Trophoblast cell (in vitro differentiated cells and primary cell): ENCODE measurements at regions not wholly inside any gene's neighbourhood (a gene's known extent, or its start where the extent isn't known, plus 50 kb on each side); places are given as distances from the start of the nearest gene placed in this dataset.

ENCODE experiments used
- DNase-seq, 2 donors: peaks; one replicate each; pipeline ENCODE4 v3.0.0-alpha.2; 2016
- H2AFZ ChIP-seq: 2 replicates; pipeline ENCODE4 v1.6.1; 2013; ENCODE audit warnings: low read length, moderate library complexity, mild to moderate bottlenecking; ENCODE audit not compliant: insufficient read depth, poor library complexity
- H2AK5ac ChIP-seq: 2 replicates; pipeline ENCODE4 v1.6.1; 2013; ENCODE audit warnings: mild to moderate bottlenecking, low read length
- H2BK120ac ChIP-seq: 2 replicates; pipeline ENCODE4 v1.6.1; 2013; ENCODE audit warnings: low read length, mild to moderate bottlenecking, moderate library complexity; ENCODE audit not compliant: insufficient read depth, poor library complexity
- H2BK12ac ChIP-seq: 2 replicates; pipeline ENCODE4 v1.6.1; 2013; ENCODE audit warnings: mild to moderate bottlenecking, low read length, moderate library complexity
- H2BK5ac ChIP-seq: 2 replicates; pipeline ENCODE4 v1.6.1; 2013; ENCODE audit warnings: low read length, low read depth, moderate library complexity, mild to moderate bottlenecking; ENCODE audit not compliant: poor library complexity
- H3K14ac ChIP-seq: 2 replicates; pipeline ENCODE4 v1.6.1; 2013; ENCODE audit warnings: mild to moderate bottlenecking, low read length
- H3K18ac ChIP-seq: 2 replicates; pipeline ENCODE4 v1.6.1; 2013; ENCODE audit warnings: mild to moderate bottlenecking, low read length
- H3K23ac ChIP-seq: 2 replicates; pipeline ENCODE4 v1.6.1; 2013; ENCODE audit warnings: low read length
- H3K27ac ChIP-seq: 2 replicates; pipeline ENCODE4 v1.5.1; 2013; ENCODE audit warnings: low read depth, mild to moderate bottlenecking, inconsistent platforms, low read length, moderate library complexity
- H3K27me3 ChIP-seq: 2 replicates; pipeline ENCODE4 v1.6.1; 2013; ENCODE audit warnings: inconsistent platforms, mild to moderate bottlenecking, low read length, moderate library complexity; ENCODE audit not compliant: insufficient read depth
- H3K36me3 ChIP-seq, 2 experiments: 1 replicate in 1 of 2; 2 replicates in 1 of 2; pipeline ENCODE4 v1.6.1; 2013; ENCODE audit warnings: low read length in 2 of 2, mild to moderate bottlenecking in 2 of 2, moderate library complexity in 1 of 2; ENCODE audit not compliant: insufficient read depth in 2 of 2, control insufficient read depth in 1 of 2
- H3K4ac ChIP-seq: 2 replicates; pipeline ENCODE4 v1.6.1; 2013; ENCODE audit warnings: low read depth, mild to moderate bottlenecking, low read length, moderate library complexity
- H3K4me1 ChIP-seq, 2 experiments: 1 replicate in 1 of 2; 2 replicates in 1 of 2; pipeline ENCODE4 v1.6.1; 2013; ENCODE audit warnings: low read length in 2 of 2, mild to moderate bottlenecking in 2 of 2, moderate library complexity in 1 of 2; ENCODE audit not compliant: insufficient read depth in 2 of 2, control insufficient read depth in 1 of 2
- H3K4me2 ChIP-seq: 2 replicates; pipeline ENCODE4 v1.6.1; 2013; ENCODE audit warnings: inconsistent platforms, mild to moderate bottlenecking, low read length, moderate library complexity
- H3K4me3 ChIP-seq: 2 replicates; pipeline ENCODE4 v1.5.1; 2013; ENCODE audit warnings: mild to moderate bottlenecking, low read depth, low read length, inconsistent platforms
- H3K79me1 ChIP-seq: one replicate; pipeline ENCODE4 v1.6.1; 2013; ENCODE audit warnings: low read length
- H3K79me2 ChIP-seq: 2 replicates; pipeline ENCODE4 v1.6.1; 2013; ENCODE audit warnings: low read length, mild to moderate bottlenecking; ENCODE audit not compliant: control insufficient read depth, insufficient read depth, poor library complexity
- H3K9ac ChIP-seq: 2 replicates; pipeline ENCODE4 v1.6.1; 2013; ENCODE audit warnings: mild to moderate bottlenecking, low read length
- H3K9me3 ChIP-seq: 2 replicates; pipeline ENCODE4 v1.6.1; 2013; ENCODE audit warnings: low read depth, mild to moderate bottlenecking, control low read depth, inconsistent platforms, low read length; ENCODE audit not compliant: insufficient read depth
- H4K12ac ChIP-seq: 2 replicates; pipeline ENCODE4 v1.6.1; 2013; ENCODE audit warnings: low read depth, mild to moderate bottlenecking, low read length, moderate library complexity
- H4K8ac ChIP-seq: 2 replicates; pipeline ENCODE4 v1.6.1; 2013; ENCODE audit warnings: low read depth, mild to moderate bottlenecking, low read length, moderate library complexity
- H4K91ac ChIP-seq: one replicate; pipeline ENCODE4 v1.6.1; 2013; ENCODE audit warnings: low read depth, mild to moderate bottlenecking, low read length, moderate library complexity
- WGBS: extraction: QIAGEN DNeasy Blood & Tissue Kit; methylation state at CpG from one replicate; pipeline ENCODE4 v1.1.7; 2013; ENCODE audit warnings: missing lambda C conversion rate; ENCODE audit not compliant: insufficient read length, insufficient coverage; ENCODE audit errors: extremely low coverage; 5-methylcytosine and 5-hydroxymethylcytosine counted together

- Histone ChIP-seq H3K27me3 (no peaks in the 10 kb centered on the region), H3K36me3 (no peaks in the 10 kb centered on the region), H4K8ac (no peak overlapping the region), H3K4ac (no peak overlapping the region), H2BK5ac (no peak overlapping the region), H2AFZ (no peak overlapping the region), H3K79me2 (no peaks in the 10 kb centered on the region), H2BK120ac (no peak overlapping the region), H4K12ac (no peak overlapping the region), H2AK5ac (no peak overlapping the region), H3K4me1 (no peaks in the 10 kb centered on the region), H3K4me3 (no peak overlapping the region), H2BK12ac (no peak overlapping the region), H3K79me1 (no peaks in the 10 kb centered on the region), H3K23ac (no peak overlapping the region), H3K9me3 (no peaks in the 10 kb centered on the region), H3K14ac (no peak overlapping the region), H3K27ac (no peak overlapping the region), H3K18ac (no peak overlapping the region), H3K9ac (no peak overlapping the region), H3K4me2 (no peak overlapping the region), H4K91ac (no peak overlapping the region)
- no CpG with 5 or more reads among the region's 1 CpG for WGBS
- no peak for DNase-seq
Measured at GRCh38 chr7:12157517-12157916, 53.6 kb upstream of the TMEM106B start.

GRCh38 chr7:12158334-12159060 is 52.6 kb upstream of the TMEM106B start:
- H3K79me1 ChIP-seq, result no peaks in the 10 kb centered on the region
- no peak overlapping the region for H4K12ac ChIP-seq
- H2BK5ac ChIP-seq, result no peak overlapping the region
- no CpG with 5 or more reads among the region's 6 CpGs for WGBS
- no peak overlapping the region for H3K4ac ChIP-seq
- no peak overlapping the region for H3K23ac ChIP-seq
- H3K14ac ChIP-seq, result no peak overlapping the region
- no peaks in the 10 kb centered on the region for H3K9me3 ChIP-seq
- no peak overlapping the region for H4K8ac ChIP-seq
- H2AK5ac ChIP-seq, result no peak overlapping the region
- H2AFZ ChIP-seq, result no peak overlapping the region
- H2BK12ac ChIP-seq, result no peak overlapping the region
- no peak overlapping the region for H4K91ac ChIP-seq
- DNase-seq, result peak in 1 of 2 donors; percentile 23
- H3K18ac ChIP-seq, result no peak overlapping the region
- no peak overlapping the region for H2BK120ac ChIP-seq
- H3K4me1 ChIP-seq, result no peaks in the 10 kb centered on the region
- H3K36me3 ChIP-seq, result no peaks in the 10 kb centered on the region
- H3K27ac ChIP-seq, result no peak overlapping the region
- no peaks in the 10 kb centered on the region for H3K79me2 ChIP-seq
- no peak overlapping the region for H3K9ac ChIP-seq
- H3K4me2 ChIP-seq, result no peak overlapping the region
- H3K27me3 ChIP-seq, result no peaks in the 10 kb centered on the region
- no peak overlapping the region for H3K4me3 ChIP-seq

- no peak overlapping the region for H2BK120ac ChIP-seq
- H3K27ac ChIP-seq, result no peak overlapping the region
- H2BK12ac ChIP-seq, result no peak overlapping the region
- no peak overlapping the region for H2AFZ ChIP-seq
- no peak overlapping the region for H4K91ac ChIP-seq
- no peaks in the 10 kb centered on the region for H3K9me3 ChIP-seq
- H3K23ac ChIP-seq, result no peak overlapping the region
- no peak overlapping the region for H3K9ac ChIP-seq
- no peak overlapping the region for H3K14ac ChIP-seq
- no CpG with 5 or more reads among the region's 2 CpGs for WGBS
- no peak overlapping the region for H3K18ac ChIP-seq
- H2AK5ac ChIP-seq, result no peak overlapping the region
- no peak overlapping the region for H3K4ac ChIP-seq
- no peak overlapping the region for H3K4me2 ChIP-seq
- no peak for DNase-seq
- no peaks in the 10 kb centered on the region for H3K79me1 ChIP-seq
- no peak overlapping the region for H4K12ac ChIP-seq
- H3K4me1 ChIP-seq, result no peaks in the 10 kb centered on the region
- H3K36me3 ChIP-seq, result no peaks in the 10 kb centered on the region
- no peak overlapping the region for H2BK5ac ChIP-seq
- H3K4me3 ChIP-seq, result no peak overlapping the region
- no peak overlapping the region for H4K8ac ChIP-seq
- no peaks in the 10 kb centered on the region for H3K79me2 ChIP-seq
- H3K27me3 ChIP-seq, result no peaks in the 10 kb centered on the region
Measured at GRCh38 chr7:12161146-12161545, 49.9 kb upstream of the TMEM106B start.
